CD4-positive, alpha-beta T cell treated with Interleukin-6 for 4 hours (primary cell): ENCODE measurements at regions not wholly inside any gene's neighbourhood (a gene's known extent, or its start where the extent isn't known, plus 50 kb on each side); places are given as distances from the start of the nearest gene placed in this dataset.
"Not testable (repeated sequence)": the region's sequence is repeated elsewhere in the genome, so short reads cannot be mapped to it uniquely, and the experiment has no call there.

Source experiments
- DNase-seq: peaks from one replicate; pipeline ENCODE4 v3.0.0-alpha.2; 2020; ENCODE audit warnings: mixed read lengths

DNA sequence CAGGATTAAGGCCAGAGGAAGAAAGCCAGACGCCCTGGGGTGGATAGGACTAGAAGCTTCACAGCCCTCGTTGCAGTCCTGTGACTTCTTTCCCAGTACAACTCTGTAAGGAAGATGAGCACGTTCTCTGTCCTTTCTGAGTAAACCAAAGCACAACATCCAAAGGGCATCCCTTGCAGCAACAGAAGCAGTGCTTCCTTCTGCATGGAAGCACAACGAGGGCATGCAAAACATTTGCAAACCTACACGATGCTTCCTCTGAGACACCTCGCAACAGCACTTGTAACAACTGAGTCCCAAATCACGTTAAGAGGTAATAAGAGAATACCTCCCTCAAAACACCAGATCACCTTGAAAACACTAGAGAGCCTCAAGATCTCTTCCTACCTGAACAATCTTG lies 335.7 kb upstream of the RASGEF1B start:
- no peak for DNase-seq

DNA sequence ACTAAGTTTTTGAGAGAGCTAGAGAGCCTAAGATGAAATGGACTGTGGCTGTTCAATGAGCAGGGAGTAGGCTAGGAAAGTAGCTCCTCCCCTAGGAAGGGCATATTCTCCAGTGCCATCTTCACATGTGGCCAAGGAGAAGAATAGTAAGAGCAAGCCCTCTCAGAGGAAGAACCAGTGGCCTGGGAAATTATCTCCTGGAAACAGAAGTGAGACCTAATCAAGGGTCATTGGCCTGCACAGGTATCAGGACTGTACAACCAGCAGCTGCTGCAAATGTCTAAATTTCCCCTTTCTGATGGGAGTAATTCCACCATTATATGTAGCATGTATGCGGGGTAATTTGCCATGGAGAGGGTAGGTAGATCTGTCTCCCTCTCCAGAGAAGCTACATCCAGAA lies 334.8 kb upstream of the RASGEF1B start:
- DNase-seq = no peak

DNA sequence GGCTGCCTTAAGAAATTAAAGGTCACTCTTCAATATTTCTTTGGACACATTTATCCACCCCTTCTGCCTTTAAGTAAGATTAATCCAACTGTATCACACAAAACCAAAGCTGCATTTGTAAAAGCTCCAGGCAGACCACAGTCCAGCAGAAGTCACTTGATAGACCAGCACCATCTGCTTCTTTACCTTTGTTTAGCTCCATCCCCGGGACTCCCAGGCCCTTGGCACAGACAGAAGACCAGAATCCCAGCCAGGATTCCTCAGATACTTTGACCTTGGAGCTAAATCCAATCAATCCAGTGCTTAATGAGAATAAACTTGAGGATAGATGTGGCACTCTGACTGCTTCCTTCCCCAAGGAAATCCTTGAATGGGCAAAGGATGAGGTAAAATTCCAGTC lies 333.1 kb upstream of the RASGEF1B start:
- no peak for DNase-seq

DNA sequence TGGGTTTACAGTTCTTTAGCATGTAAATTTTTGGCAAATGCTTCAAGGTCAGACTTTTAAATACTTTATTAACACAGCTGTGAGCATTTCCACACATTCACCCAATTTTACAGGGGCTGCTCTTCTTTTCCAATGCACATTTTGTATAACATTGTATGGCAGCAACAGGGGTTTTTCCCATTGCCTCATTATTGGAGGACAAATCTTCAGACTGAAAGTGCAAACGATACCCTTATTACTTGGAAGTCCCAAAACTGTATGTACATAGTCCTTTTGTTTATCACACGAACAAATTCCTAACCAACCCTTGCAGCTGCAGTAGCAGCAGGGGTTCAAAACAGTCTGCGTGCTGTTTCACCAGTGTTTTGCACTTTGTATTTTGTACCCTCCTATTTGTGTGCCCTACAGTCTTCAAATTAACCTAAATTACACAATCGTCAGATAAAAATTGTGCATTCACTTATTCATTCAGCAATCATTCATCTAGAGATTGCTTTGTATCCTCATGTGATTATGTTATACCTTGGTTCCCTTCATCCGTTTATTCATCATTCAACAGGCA lies 330.7 kb upstream of the RASGEF1B start:
- DNase-seq = no peak

DNA sequence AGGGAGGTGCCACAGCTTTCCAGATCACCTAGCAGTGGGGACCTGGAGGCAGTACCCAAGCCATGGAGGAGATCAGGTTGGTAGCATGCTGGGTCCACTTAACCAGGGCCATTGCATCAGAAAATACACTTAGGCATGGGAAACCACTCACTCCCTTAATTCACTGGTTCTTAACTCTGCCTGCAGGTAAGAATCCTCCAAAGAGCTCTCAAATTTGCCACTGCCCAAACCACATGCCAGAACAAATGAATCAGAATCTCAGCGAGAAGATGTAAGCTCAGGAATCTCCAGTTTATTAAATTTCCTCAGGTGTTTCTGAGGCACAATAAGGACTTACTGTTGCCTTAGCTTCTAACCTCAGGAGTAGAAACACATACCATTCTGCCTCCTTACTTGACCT lies 327.7 kb upstream of the RASGEF1B start:
- DNase-seq = no peak

DNA sequence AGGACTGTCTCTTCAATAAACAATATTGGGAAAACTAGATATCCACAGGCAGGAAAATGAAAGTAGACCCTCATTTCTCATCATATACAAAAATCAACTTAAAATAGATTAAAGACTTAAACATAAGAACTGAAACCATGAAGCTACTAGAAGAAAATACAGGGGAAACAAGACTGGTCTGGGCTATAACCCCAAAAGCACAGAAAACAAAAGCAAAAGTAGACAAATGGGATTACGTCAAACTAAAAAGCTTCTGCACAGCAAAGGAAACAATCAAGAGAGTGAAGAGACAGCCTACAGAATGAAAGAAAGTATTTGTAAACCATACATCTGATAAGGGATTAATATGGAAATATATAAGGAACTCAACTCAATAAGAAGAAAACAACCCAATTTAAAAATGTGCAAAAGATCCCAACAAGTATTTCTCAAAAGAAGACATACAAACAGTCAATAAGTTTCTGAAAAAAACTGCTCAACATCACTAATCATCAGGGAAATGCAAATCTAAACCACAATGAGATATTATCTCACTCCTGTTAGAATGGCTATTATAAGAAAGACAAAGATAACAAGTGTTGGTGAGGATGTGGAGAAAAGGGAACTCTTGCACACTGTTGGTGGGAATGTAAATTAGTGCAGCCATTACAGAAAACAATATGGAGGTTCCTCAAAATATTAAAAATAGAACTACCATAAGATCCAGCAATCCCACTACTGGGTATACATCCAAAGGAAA lies 325.3 kb upstream of the RASGEF1B start:
- DNase-seq = no peak

DNA sequence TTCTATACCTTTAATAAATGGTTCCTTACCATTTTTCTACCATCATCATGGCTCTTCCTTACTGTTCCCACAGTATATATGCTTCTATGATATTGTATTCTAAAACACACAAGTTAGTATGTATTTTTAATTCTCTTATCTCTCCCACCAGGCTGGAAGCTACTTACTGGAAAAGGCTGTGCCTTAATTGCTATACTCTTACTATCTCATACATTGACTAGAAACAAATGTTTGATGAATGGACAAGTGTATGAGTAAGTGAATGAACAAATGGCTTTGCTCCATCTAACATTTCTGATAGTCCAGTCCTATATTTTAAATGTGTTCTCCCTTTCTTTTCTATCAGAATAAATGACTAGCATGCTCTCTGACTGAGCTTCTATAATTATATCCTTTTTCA lies 320.8 kb upstream of the RASGEF1B start:
- DNase-seq = no peak

DNA sequence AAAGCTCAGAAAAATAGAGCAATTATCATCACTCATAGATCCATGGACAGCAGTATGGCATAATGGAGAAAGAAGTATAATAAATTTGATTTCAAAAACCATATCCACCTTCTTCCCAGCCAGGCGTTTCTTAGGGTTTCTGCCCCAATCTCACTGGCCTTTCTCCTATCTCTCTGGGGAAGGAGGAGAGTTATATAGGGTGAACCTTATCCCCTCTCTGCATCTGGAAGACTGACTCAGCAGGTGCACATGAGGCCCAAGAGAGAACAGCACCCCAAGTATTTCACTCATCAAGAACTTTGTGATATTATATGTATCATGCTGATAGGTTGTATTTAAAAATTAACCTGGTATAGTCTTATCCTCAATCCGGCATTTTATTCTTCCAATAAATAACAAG lies 318.8 kb upstream of the RASGEF1B start:
- no peak for DNase-seq

DNA sequence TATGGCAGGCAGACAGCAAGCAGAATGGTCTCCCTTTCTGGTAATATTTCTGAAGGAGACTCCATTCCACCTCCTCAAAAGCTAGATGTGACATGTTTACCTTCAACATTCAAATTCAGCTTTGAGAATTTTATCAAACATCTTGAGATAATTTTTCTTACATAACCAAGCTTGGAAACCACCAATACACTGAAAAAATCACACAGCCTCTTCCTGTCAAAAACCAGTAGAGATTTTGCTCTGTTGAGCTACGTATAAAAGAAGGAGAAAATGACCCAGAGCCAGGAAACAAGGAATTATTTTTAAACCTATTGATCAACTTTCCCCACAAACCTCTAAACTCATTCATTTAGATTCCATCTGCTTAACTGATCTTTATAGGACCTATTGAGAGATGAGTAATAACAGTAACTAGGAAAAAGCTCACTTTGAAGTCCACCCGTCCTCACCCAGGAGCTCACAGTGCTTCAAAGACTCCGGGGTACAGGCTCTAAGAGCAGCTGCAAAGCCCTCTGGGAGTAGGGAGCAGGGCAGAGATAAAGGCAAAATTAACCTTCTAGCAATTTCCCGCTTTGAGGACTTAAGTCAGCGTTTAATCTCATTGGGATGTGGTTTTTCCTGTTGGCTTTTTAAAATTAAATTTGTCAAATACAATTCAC lies 318.2 kb upstream of the RASGEF1B start:
- DNase-seq = no peak

DNA sequence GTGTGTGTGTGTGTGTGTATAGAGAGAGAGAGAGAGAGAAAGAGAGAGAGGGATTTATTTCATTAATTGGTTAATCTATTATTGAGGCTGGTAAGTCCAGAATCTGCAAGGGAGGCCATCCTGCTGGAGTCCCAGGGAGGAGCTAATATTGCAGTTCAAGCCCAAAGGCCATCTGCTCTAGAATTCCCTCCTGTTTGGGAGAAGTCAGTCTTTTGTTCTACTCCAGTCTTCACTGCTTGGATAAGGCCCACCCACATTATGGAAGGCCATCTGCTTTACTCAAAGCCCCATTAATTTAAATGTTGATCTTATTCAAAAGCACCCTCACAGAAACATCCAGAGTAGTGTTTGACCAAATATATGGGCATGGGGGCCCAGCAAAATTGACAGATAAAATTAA lies 317.5 kb upstream of the RASGEF1B start:
- DNase-seq = no peak

DNA sequence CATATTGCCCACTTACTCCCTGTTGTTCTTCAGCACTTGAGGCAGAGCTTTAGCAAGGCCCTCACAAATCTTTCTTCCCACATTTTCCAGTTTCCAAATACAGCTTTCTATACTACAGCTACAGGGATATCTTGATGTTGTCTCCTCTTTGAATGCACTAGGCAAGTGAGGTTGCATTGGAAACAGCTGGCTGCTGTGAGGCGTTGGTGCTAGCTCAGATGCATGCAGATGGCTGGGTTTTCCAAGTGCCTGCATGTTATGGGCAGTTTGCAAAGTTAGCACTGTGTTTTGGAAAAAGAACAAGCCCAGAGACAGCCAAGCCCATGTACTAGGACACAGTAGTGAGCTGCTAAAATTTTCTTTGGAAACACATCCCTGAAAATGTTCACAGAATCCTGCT lies 315.1 kb upstream of the RASGEF1B start:
- no peak for DNase-seq

DNA sequence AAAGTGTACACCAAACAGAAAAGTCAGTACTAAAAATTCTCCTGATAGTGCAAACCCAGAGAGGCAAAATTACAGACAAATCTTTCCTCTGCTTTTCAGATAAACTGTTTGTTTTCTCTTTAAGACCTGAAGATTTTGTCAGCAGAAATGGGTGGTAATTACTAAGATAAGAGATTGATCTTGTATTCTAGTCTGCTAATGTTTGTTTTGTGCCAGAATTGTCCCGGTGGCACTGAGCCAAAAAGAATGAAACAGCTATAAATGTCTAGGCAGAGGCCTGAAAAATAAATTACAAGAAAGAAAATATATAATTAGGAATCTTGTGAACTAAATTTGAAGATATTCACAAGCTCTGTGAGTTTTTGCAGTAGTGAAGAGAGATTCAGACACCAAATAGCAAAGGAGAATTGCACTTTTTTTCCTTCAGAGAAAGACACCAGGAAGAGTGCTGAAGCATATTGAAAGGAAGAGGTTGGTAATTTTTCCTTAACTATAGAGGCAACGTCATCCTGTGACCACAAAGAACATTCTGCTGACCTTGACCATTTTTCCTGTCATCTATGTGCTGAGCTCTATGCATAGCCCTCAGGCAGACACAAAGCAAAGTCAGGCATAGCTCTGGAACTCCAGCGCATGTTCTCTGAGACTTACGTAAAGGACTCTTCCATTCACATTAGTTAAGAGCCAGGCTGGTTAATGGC lies 314.5 kb upstream of the RASGEF1B start:
- DNase-seq = no peak

DNA sequence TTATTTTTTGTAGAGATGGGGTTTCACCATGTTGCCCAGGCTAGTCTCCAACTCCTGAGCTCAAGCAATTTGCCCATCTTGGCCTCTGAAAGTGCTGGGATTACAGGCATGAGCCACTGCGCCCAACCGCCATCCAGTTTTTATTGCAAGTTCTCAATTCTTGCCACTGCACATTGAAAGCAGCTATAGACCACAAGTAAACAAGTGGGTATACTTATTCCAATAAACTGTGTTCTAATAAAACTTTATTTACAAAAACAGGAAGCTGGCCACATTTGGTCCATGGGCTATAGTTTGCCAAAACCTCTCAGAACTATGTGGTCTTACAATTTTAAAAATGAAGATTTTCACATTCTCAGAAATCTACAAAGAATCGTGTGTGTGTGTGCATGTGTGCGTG lies 313.6 kb upstream of the RASGEF1B start:
- no peak for DNase-seq

DNA sequence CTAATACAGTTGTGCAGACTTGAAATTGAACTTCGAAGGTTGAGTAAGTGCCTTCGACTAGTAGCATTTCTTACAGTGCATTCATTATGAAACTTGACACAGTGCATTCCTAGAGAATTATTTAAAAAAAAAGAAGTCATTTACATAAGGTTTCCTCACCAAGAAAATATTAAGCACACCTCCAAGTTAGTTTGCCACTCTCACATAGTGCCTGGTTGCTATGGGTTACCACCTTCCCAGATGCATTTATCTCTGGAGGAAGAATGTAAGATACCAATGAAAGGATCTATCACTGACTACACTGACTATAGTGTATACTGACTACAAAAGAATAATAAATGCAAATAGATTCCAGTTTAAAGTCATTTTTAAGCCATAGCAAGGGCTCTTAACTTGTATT lies 311.9 kb upstream of the RASGEF1B start:
- no peak for DNase-seq

DNA sequence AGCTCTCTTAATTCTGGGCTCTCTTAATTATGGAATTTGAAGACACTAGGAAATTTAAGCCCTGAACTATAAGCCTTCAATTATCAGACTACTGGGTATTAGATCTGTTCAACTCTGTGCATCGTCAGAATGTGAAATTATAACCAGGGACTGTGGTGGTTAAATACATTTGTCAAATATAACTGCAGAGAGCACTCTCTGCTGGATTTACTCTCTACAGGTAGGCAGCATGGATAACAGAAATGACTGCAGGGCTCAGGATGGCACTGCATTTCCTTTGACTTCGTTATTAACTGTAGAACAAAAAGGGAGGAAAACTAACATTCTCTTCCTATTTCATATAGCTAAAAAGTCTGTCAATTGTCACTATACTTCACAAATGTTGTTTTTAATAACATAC lies 310.1 kb upstream of the RASGEF1B start:
- no peak for DNase-seq

DNA sequence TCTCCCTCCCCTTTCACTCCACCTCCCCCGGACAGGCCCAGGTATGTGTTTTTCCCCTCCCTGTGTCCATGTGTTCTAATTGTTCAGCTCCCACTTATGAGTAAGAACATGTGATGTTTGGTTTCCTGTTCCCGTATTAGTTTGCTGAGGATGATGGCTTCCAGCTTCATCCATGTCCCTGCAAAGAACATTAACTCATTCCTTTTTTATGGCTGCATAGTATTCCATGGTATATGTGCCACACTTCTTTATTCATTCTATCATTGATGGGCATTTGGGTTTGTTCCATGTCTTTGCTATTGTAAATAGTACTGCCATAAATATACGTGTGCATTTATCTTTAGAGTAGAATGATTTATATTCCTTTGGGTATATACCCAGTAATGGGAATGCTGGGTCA lies 306.0 kb upstream of the RASGEF1B start:
- DNase-seq = not testable (repeated sequence)

DNA sequence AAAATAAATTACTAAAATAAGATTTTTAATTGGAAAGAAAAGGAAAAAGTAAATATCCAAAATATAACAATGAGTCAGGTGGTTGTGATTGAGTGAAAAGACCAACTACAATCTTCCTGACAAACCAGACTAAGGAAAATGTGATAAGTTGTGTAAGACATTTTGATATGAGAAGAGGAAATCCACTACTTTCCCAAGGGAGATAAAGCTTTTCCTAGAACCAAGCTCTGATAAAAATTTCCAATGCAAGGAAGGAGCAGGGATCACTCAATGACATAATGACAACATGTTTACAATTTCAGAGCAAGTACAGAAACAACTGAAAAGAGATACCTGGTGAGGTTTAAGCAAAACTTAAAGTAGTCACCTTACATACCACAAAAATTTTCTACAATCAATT lies 305.1 kb upstream of the RASGEF1B start:
- no peak for DNase-seq

DNA sequence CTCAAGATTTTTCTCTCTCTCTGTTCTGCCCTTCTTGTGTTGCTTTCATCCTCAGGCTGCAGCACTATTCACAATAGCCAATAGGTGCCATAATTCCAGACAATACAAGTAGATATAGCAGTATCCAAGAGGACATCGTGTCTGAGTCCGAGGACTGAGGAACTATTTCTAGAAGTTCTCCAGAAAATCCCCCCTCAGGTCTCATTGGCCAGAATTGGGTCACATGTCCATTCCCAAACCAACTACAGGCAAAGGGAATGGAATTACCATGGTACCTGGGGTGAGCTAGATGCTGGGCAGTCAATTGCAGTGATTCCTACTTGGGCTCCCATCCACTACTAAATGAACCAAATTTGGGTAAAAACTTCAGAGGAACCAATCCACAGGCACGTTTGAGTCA lies 301.9 kb upstream of the RASGEF1B start:
- DNase-seq = no peak

DNA sequence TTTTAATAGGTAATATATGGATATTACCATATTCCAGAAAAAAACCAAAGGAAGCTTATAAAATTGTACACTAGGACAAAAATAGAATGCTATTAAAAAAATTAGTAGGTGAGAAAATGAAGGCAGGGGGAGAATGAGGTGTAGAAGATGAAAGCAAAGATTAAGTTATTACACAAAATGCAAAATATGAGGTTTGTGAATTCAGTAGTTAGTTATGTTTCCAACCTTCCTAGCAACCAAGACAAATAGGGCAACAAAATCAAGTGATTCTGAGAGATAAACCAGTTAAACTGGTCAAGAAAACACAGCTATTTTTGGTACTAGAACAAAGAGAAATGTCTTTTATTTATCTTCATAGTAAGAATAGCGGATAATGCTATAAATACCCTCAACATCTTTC lies 300.0 kb upstream of the RASGEF1B start:
- no peak for DNase-seq

DNA sequence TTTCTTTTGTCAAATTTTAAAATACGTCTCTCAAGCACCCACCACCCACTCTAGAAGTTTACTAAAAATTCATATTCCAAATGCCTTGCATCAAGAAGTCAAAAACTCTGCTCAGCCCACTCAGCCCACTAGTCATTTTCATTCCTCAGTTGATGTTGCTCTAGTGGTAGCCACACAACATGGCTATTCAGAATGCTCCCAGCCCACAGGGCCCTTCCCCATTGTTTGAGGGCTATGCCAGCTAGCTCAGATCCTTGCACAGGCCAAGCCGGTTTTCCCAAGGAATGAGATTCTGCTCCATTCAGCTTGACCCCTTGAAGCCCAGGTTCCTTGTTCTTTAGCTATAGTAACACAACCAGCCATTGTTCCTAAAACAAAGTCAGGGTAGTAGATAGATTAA lies 297.5 kb upstream of the RASGEF1B start:
- DNase-seq = no peak

DNA sequence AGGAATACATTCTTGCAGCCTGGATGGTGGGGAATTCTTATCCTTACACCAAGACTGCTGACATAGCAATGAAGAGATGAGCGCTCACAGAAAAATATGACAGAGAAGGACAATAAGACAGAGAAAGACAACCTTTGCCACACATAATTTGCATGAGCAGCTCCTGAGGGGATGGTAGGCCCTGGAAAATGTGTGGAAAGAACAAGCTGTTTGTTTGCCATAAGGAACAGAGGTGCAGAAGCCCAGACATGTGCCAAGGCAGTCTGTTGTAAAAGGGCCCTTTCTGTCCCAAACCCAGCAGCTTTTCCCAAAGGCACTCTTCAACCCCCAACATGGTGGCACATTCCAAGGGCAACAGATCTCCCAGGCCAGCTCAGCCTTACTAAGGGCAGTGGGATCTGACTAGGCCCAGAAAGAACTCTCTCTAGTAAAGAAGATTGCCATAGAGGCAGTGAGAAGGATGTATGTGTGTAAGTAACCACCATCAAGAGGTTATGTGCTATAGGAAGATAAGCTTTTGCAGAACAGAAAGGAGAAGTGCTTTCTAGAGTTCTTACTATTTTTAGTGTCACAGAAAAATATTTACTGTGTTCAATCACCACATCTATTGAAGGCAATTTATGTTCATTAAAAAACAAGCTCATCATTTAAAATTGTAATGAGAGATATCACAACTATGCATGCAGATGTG lies 287.0 kb upstream of the RASGEF1B start:
- no peak for DNase-seq

DNA sequence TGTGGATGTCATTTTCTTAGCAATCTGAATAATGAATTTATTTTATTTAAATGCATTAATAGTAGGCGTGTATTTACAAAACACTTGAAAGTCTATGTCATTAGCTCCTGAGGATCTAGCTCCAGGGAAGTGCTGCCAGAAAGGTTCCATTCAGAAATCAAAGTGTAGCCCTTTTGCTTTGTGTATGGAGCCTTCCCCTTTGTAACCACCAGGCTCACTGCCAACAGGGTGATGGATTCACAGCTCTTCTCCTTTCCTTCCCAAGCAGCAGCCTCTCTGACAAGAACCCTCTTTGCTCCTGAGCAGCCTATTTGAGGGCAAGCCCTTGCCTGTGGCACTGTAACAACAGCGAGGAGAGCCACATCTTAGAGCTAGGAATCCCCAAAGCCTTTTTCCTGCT lies 286.0 kb upstream of the RASGEF1B start:
- no peak for DNase-seq

DNA sequence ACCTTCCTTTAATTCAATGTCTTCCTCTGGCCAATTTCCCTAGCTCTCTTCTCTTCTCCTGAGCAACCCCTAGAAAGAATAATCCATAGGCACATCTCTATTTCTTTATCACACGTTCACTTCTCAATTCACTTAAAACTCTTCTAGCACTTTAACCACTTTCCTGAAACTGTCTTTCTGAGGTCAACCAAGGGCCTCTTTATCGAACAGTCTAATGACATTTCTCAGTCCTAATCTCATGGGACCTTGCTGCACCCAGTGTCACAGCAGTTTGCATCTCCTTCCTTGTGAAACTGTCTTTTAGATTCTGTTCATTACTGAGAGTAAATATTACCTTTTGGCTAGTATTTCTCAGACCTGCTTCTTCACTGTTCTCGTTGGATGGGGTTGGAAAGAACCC lies 285.3 kb upstream of the RASGEF1B start:
- no peak for DNase-seq
